CMK (cell line): ENCODE measurements at regions not wholly inside any gene's neighbourhood (a gene's known extent, or its start where the extent isn't known, plus 50 kb on each side); places are given as distances from the start of the nearest gene placed in this dataset.
"Not testable (repeated sequence)": the region's sequence is repeated elsewhere in the genome, so short reads cannot be mapped to it uniquely, and the experiment has no call there.

Source experiments
- DNase-seq: peaks from one replicate; pipeline ENCODE4 v3.0.0-alpha.2; 2010; ENCODE audit warnings: low read depth

GRCh38 chr4:148649652-148650331 is 207.6 kb upstream of the NR3C2 start:
- DNase-seq, result no peak

DNA sequence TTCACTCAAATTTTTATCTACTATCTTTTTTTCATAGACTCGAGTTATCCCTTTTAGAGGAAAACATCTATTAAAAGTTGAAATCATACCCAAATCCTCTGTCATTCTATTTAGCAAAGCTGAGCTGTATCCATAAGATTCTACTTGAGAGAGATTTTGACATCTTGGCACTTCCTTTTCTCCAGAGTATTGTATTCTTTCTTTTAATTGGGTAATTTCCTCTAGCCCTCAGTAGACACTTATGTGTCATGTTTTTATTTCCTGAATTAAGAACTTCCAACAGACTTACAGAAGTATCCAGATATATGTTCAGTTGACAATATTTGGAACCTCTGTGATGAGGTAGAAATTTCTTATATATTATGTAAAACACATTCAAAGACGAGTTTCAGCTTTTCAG is 201.6 kb upstream of the NR3C2 start:
- DNase-seq, result no peak

DNA sequence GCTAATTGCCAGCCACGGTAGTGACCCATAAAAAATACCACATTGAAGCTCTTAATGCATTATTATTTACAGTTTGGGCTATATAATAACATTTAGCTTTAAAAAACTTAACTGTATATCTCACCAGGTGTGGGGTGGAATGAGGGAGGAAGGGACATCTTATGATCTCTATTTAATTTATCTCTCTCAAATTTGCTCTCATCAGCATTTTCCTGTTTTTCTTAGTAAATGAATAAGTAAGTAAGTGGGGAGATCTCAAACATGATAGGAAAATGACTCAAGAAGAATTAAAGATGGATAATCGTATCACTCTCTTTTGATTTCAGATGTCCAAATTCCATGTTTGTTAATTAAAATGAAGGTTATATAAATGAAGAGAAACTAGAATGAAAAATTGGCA is 200.7 kb upstream of the NR3C2 start:
- DNase-seq, result no peak

- DNase-seq, result not testable (repeated sequence)
These were observed 195.9 kb upstream of the NR3C2 start for GRCh38 chr4:148638079-148638478.

DNA sequence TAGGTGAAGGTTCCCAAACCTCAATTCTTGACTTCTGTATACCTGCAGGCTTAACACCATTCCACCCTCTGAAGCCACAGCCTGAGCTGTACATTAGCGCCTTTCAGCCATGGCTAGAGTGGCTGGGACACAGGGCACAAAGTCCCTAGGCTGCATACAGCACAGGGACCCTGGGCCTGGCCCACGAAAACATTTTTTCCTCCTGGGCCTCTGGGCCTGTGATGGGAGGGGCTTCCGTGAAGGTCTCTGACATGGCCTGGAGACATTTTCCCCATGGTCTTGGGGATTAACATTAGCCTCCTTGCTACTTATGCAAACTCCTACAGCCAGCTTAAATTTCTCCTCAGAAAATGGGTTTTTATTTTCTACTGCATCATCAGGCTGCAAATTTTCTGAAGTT is 195.2 kb upstream of the NR3C2 start:
- not testable (repeated sequence) for DNase-seq

GRCh38 chr4:148634476-148634875 is 192.3 kb upstream of the NR3C2 start:
- DNase-seq, result no peak

DNA sequence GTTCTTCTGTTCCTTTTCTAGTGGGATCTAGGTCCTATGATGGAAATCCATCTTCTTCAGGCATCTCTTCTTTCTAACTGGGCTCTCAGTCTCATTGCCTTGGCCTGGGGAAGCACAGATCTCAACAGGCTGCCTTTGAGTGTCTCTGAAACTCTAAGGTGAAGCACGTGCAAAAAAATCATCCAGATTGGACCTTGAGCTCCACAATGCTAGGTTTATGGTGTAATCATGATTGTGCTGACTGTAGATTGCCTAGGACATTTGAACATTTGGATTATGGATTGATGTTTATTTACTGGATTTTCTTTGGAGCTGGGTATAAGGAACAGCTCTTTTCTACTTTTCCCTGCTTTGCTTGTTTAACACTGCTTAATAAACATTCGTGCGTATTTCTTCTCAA is 191.5 kb upstream of the NR3C2 start:
- no peak for DNase-seq

- DNase-seq, result no peak
These were observed 190.3 kb upstream of the NR3C2 start for GRCh38 chr4:148632476-148632875.

DNA sequence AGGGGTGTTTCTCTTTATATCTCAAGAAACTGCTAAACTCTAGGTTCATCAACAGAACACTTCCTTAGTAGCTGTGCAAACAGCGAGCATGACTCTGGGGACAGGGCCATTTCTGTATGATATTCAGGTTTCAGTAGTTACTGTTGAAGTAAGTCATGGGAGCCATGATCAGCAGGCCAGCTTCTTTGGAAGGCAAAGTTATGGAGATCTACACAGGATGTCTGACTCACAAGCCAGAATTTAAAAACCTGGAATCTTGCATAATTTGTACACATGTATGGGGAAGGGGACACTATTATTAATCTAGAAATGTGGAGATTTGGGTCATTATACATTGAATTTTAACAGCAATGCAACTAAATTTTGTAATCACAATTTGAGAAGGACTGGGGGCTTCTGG is 187.8 kb upstream of the NR3C2 start:
- DNase-seq, result no peak

DNA sequence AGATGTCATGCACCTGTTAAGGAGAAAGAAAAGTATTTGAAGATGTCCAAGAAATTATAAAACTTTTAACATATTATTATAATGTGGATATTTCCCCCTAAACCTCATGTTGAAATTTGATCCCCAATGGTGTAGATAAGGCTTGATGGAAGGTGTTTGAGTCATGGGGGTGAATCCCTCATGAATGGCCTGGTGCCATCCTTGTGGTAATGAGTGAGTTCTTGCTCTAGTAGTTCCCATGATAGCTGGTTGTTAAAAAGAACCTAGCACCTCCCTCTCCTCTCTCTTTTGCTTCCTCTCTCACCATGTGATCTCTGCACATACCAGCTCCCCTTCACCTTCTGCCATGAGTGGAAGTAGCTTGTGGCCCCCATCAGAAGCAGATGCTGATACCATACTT is 176.6 kb upstream of the NR3C2 start:
- no peak for DNase-seq

DNA sequence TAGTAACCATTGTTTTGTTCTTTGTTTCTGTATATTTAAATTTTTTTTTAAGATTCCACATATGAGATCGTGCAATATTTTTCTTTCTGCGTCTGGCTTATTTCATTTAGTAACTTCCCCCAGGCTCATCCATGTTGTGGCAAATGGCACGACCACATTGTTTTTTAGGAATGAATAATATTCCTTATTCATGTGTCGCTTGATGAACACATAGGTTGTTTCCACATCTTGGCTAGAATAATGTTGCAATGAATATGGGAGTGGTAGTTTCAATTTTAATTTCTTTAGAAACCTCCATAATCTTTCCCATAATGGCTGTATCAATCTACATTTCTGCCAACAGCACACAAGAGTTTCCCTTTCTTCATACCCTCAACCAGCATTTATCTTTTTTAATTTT is 166.8 kb upstream of the NR3C2 start:
- no peak for DNase-seq

DNA sequence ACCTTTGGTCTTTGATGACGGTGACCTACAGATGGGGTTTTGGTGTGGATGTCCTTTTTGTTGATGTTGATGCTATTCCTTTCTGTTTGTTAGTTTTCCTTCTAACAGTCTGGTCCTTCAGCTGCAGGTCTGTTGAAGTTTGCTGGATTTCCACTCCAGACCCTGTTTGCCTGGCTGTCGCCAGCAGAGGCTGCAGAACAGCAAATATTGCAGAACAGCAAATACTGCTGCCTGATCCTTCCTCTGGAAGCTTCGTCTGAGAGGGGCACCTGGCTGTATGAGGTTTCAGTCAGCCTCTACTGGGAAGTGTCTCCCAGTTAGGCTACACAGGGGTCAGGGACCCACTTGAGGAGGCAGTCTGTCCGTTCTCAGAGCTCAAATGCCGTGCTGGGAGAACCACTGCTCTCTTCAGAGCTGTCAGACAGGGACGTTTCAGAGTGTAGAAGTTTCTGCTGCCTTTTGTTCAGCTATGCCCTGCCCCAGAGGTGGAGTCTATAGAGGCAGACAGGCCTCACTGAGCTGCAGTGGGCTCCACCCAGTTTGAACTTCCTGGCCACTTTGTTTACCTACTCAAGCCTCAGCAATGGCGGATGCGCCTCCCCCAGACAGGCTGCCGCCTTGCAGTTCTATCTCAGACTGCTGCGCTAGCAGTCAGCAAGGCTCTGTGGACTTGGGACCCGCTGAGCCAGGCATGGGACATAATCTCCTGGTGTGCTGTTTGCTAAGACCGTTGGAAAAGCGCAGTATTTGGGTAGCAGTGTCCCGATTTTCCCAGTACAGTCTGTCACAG is 156.4 kb upstream of the NR3C2 start:
- DNase-seq, result not testable (repeated sequence)

DNA sequence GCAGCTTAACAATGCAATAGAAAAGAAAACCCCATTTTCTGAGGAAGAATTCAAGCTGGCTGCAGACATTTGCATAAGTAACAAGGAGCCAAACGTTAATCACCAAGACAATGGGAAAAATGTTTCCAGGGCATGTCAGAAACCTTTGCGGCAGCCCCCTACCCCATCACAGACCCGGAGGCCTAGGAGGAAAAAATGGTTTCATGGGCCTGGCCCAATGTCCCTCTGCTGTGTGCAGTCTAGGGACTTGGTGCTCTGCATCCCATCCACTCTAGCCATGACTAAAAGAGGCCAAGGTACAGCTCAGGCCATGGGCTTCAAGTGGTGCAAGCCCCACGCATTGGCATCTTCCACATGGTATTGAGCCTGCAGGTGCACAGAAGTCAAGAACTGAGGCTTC is 147.0 kb upstream of the NR3C2 start:
- DNase-seq, result no peak

- no peak for DNase-seq
These were observed 133.4 kb upstream of the NR3C2 start for GRCh38 chr4:148575577-148575976.

DNA sequence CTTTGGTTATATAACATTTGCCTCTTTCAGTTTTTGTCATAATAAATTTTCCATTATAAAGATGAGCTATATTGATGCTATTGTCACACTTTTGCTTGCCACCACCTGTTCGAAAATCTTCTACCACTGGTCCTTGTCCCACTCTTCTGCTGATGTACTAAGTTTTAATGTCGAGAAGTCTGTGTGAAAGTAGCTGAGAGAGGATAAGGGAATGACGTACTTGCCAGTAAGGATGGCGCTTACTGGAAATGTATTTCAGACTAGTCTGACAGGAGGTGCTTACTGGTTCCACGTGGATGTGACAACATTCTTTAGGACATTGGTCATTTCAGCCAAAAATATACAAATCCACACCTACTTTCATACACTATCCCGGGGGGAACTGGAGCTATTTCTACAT is 132.7 kb upstream of the NR3C2 start:
- no peak for DNase-seq

- no peak for DNase-seq
These were observed 132.3 kb upstream of the NR3C2 start for GRCh38 chr4:148574502-148574901.

DNA sequence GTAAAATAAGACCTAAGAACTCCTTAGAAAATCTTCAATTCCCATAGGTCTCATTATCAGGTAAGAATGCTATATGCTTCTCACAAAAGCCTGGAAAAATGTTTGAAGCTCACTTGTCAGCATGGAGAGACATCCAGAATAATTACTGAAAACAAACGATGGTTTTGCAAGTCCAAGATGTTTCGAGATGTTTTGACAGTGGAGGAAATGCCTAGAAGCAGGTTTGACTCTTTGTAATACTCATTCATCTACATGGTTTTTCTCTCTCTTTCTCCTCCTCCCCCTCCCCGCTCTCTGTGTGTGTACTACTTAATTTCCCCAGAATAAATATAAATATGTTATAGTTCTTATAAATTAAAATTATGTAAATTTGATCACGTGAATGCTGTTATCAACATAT is 131.9 kb upstream of the NR3C2 start:
- DNase-seq, result no peak

DNA sequence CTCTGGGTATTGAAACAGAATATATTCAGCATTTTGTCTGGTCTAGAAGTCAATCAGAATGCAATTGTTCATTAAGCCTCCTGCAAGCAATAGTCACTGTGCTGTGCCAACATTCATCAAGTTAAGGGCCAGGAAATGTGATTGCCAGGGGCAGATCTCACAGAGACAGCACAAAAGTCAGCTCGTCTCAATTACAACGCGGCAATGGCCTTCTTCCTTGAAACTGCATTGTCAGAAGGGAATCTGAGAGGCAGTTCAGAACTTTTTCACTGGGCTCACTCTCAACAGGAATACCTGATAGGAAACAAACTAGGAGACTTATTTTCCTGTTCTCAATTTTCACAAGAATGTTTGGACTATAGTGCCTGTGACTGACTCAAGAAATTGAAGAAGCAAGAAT is 131.1 kb upstream of the NR3C2 start:
- no peak for DNase-seq

- DNase-seq, result no peak
These were observed 123.6 kb upstream of the NR3C2 start for GRCh38 chr4:148565801-148566200.

DNA sequence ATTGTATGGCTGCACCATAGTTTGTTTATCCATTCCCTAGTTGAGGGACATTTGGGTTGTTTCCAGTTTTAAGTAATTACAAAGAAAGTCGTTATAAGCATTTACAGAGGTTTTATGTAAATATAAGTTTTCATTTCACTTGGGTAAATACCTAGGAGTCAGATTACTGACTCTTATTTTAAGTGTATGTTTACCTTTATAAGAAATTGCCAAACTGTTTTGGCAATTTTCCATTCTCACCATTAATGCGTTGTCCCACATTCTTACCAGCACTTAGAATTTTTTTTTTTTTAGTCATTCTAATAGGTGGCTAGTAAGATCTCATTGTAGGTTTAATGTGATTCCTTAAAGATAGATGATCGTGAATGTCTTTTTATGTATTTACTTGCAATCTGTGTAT is 121.5 kb upstream of the NR3C2 start:
- DNase-seq, result no peak

- DNase-seq, result no peak
These were observed 119.3 kb upstream of the NR3C2 start for GRCh38 chr4:148561467-148561866.

GRCh38 chr4:148557793-148558192 is 115.6 kb upstream of the NR3C2 start:
- DNase-seq, result no peak

- DNase-seq, result no peak
These were observed 108.6 kb upstream of the NR3C2 start for GRCh38 chr4:148550788-148551187.
